ENCODE measurements at regions not wholly inside any gene's neighbourhood (a gene's known extent, or its start where the extent isn't known, plus 50 kb on each side); places are given as distances from the start of the nearest gene placed in this dataset.

- DNase-seq (ENCODE audit: low read depth) = no peak
These were observed 142.6 kb downstream of the WSCD1 start for GRCh38 chr17:6212766-6213165.

- no peak for DNase-seq (ENCODE audit: low read depth)
These were observed 139.7 kb downstream of the WSCD1 start for GRCh38 chr17:6209829-6210228.

GRCh38 chr17:6208608-6209180 is 138.5 kb downstream of the WSCD1 start:
- no peak for DNase-seq (ENCODE audit: low read depth)

GRCh38 chr17:6205525-6205924 is 135.3 kb downstream of the WSCD1 start:
- no peak for DNase-seq (ENCODE audit: low read depth)

- no peak for DNase-seq (ENCODE audit: low read depth)
These were observed 134.9 kb downstream of the WSCD1 start for GRCh38 chr17:6205033-6205432.

GRCh38 chr17:6204203-6204722 is 134.1 kb downstream of the WSCD1 start:
- no peak for DNase-seq (ENCODE audit: low read depth)

- DNase-seq (ENCODE audit: low read depth) = no peak
These were observed 126.2 kb downstream of the WSCD1 start for GRCh38 chr17:6196355-6196754.

- no peak for DNase-seq (ENCODE audit: low read depth)
These were observed 124.9 kb downstream of the WSCD1 start for GRCh38 chr17:6195123-6195522.

GRCh38 chr17:6191405-6192324 is 121.5 kb downstream of the WSCD1 start:
- no peak for DNase-seq (ENCODE audit: low read depth)

- no peak for DNase-seq (ENCODE audit: low read depth)
These were observed 117.7 kb downstream of the WSCD1 start for GRCh38 chr17:6187836-6188235.

GRCh38 chr17:6186998-6187397 is 116.8 kb downstream of the WSCD1 start:
- no peak for DNase-seq (ENCODE audit: low read depth)

- no peak for DNase-seq (ENCODE audit: low read depth)
These were observed 114.3 kb downstream of the WSCD1 start for GRCh38 chr17:6184508-6184907.

GRCh38 chr17:6179017-6179416 is 108.8 kb downstream of the WSCD1 start:
- no peak for DNase-seq (ENCODE audit: low read depth)

- DNase-seq (ENCODE audit: low read depth) = no peak
These were observed 107.9 kb downstream of the WSCD1 start for GRCh38 chr17:6177941-6178694.

Measured in iris pigment epithelial cell (primary cell).